CD14-positive monocyte (primary cell): ENCODE measurements at regions not wholly inside any gene's neighbourhood (a gene's known extent, or its start where the extent isn't known, plus 50 kb on each side); places are given as distances from the start of the nearest gene placed in this dataset.
A peak's percentile ranks its signal among the peaks of the same experiment; 100 is the strongest.

ENCODE experiments used
- DNase-seq, 3 donors: peaks; one replicate each; pipeline ENCODE4 v3.0.0-alpha.2; 2011 to 2022
- H2AFZ ChIP-seq: 2 replicates; pipeline ENCODE4 v1.6.0; 2012; ENCODE audit warnings: mild to moderate bottlenecking, low read depth, low read length, inconsistent platforms; ENCODE audit not compliant: insufficient read depth, poor library complexity, severe bottlenecking
- H3K27ac ChIP-seq, 2 donors: 1 replicate in 1 of 2; 2 replicates in 1 of 2; pipeline ENCODE4 v1.5.1; 2012 to 2013; ENCODE audit warnings: low read length in 2 of 2, control low read depth in 1 of 2, inconsistent platforms in 1 of 2, low read depth in 1 of 2, mild to moderate bottlenecking in 1 of 2
- H3K27me3 ChIP-seq, 2 donors: one replicate each; pipeline versions ENCODE4 v1.6.0 to v1.6.1; 2011 to 2013; ENCODE audit warnings: low read length in 2 of 2; ENCODE audit not compliant: control insufficient read depth in 2 of 2, insufficient read depth in 2 of 2
- H3K36me3 ChIP-seq, 2 donors: replicated peaks in 1 of 2; 1 replicate in 1 of 2; 2 replicates in 1 of 2; pipeline versions ENCODE4 v1.5.1 to v1.6.1; 2012 to 2013; ENCODE audit warnings: low read length in 2 of 2, control low read depth in 1 of 2, inconsistent platforms in 1 of 2, mild to moderate bottlenecking in 1 of 2; ENCODE audit not compliant: insufficient read depth in 2 of 2, control insufficient read depth in 1 of 2
- H3K4me1 ChIP-seq, 2 donors: 1 replicate in 1 of 2; 2 replicates in 1 of 2; pipeline versions ENCODE4 v1.5.1 to v1.6.1; 2012 to 2013; ENCODE audit warnings: low read length in 2 of 2, control low read depth in 1 of 2, inconsistent platforms in 1 of 2, mild to moderate bottlenecking in 1 of 2, moderate library complexity in 1 of 2; ENCODE audit not compliant: insufficient read depth in 2 of 2, control insufficient read depth in 1 of 2
- H3K4me2 ChIP-seq: replicated peaks from 2 replicates; pipeline ENCODE3; 2012; ENCODE audit warnings: low read length, moderate library complexity, mild to moderate bottlenecking; ENCODE audit not compliant: poor library complexity, severe bottlenecking; ENCODE audit errors: extremely low read depth
- H3K4me3 ChIP-seq, 3 experiments: fragments of 200-600 bp in 1 of 3; sonication (generic) in 1 of 3; replicated peaks in 1 of 3; 1 replicate in 2 of 3; 2 replicates in 1 of 3; pipeline ENCODE4 v1.5.1; 2011 to 2013; ENCODE audit warnings: low read length in 3 of 3, mild to moderate bottlenecking in 3 of 3, control low read depth in 2 of 3, low read depth in 2 of 3, inconsistent platforms in 1 of 3, moderate library complexity in 1 of 3
- H3K79me2 ChIP-seq: 2 replicates; pipeline ENCODE4 v1.6.0; 2012; ENCODE audit warnings: mild to moderate bottlenecking, control low read depth, inconsistent platforms, low read length, moderate library complexity; ENCODE audit not compliant: insufficient read depth
- H3K9ac ChIP-seq: 2 replicates; pipeline ENCODE4 v1.6.0; 2017; ENCODE audit warnings: low read length, mild to moderate bottlenecking; ENCODE audit not compliant: insufficient read depth, poor library complexity, severe bottlenecking
- H3K9me3 ChIP-seq, 2 donors: replicated peaks in 1 of 2; 1 replicate in 1 of 2; 2 replicates in 1 of 2; pipeline versions ENCODE4 v1.5.1 to v1.6.1; 2012 to 2013; ENCODE audit warnings: low read length in 2 of 2, control low read depth in 1 of 2; ENCODE audit not compliant: control insufficient read depth in 1 of 2, insufficient read depth in 1 of 2
- H4K20me1 ChIP-seq: 2 replicates; pipeline ENCODE4 v1.6.0; 2012; ENCODE audit warnings: mild to moderate bottlenecking, low read length, control low read depth, moderate library complexity; ENCODE audit not compliant: insufficient read depth
- H3K27ac Mint-ChIP-seq, 7 donors: one replicate each; pipeline ENCODE4 v1.8.0; 2020; ENCODE audit warnings: mild to moderate bottlenecking in 7 of 7, mixed read lengths in 7 of 7, moderate library complexity in 6 of 7, inconsistent platforms in 2 of 7
- H3K27me3 Mint-ChIP-seq, 3 donors: one replicate each; pipeline ENCODE4 v1.8.0; 2021 to 2022; ENCODE audit warnings: low read depth in 3 of 3, mild to moderate bottlenecking in 3 of 3, mixed read lengths in 3 of 3, moderate library complexity in 3 of 3, inconsistent platforms in 1 of 3
- H3K36me3 Mint-ChIP-seq, 2 donors: one replicate each; pipeline ENCODE4 v1.8.0; 2020; ENCODE audit warnings: mixed read lengths in 2 of 2, inconsistent platforms in 1 of 2, mild to moderate bottlenecking in 1 of 2
- H3K4me1 Mint-ChIP-seq: one replicate; pipeline ENCODE4 v1.8.0; 2020; ENCODE audit warnings: mild to moderate bottlenecking, mixed read lengths
- H3K4me3 Mint-ChIP-seq, 2 donors: one replicate each; pipeline ENCODE4 v1.8.0; 2020; ENCODE audit warnings: mild to moderate bottlenecking in 2 of 2, mixed read lengths in 2 of 2, moderate library complexity in 1 of 2
- H3K9me3 Mint-ChIP-seq, 7 donors: one replicate each; pipeline ENCODE4 v1.8.0; 2020 to 2022; ENCODE audit warnings: mixed read lengths in 7 of 7, mild to moderate bottlenecking in 6 of 7, moderate library complexity in 6 of 7, inconsistent platforms in 2 of 7
- WGBS: methylation state at CpG from one replicate; pipeline ENCODE4 v1.1.5; 2013; ENCODE audit warnings: missing lambda C conversion rate; ENCODE audit not compliant: insufficient coverage; 5-methylcytosine and 5-hydroxymethylcytosine counted together
- intact Hi-C, 2 donors: fragments of 100-400 bp; cut with micrococcal nuclease; formaldehyde crosslinking; loops; one replicate each; pipeline versions ENCODE4 v1.15.0 to v1.15.1; 2023
- TF ChIP-seq, protein P1 (sequence below): fragments of 200-600 bp; IDR thresholded peaks from one replicate; pipeline ENCODE4 v1.8.0; 2022; ENCODE audit warnings: antibody characterized with exemption, mild to moderate bottlenecking

DNA sequence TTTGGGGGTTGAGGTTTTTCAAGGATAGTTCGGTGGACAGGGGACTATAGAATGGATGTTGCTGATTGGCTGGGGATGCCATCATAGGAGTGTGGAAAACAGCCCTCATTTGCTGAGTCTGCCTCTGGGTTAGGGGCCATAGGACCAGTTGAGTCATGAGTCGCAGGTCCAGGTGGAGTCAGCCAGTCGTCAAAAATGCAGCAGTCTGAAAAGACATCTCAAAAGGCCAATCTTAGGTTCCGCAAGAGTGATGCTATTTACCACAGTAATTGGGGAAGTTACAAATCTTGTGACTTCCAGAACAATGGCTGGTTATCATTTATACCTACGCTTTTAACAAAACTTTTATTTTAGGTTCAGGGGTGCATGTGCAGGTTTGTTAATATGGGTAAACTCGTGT is 276.0 kb upstream of the DMRT1 start:
- H3K27ac Mint-ChIP-seq: no peak overlapping the region
- Histone ChIP-seq H3K9ac (no peak overlapping the region), H3K27ac (no peak overlapping the region), H3K27me3 (no peaks in the 10 kb centered on the region), H3K4me1 (peaks cover 3 to 10% of the 10 kb centered on the region in 2 donors), H2AFZ (no peak overlapping the region), H3K9me3 (no peaks in the 10 kb centered on the region), H3K79me2 (no peaks in the 10 kb centered on the region), H3K36me3 (no peaks in the 10 kb centered on the region), H3K4me2 (no peak overlapping the region), H4K20me1 (no peaks in the 10 kb centered on the region), H3K4me3 (no peak overlapping the region)
- DNase-seq: no peak
- H3K9me3 Mint-ChIP-seq: peaks cover 0 to 9% (median 2%) of the 10 kb centered on the region in 7 donors
- no peak overlapping the region for H3K4me3 Mint-ChIP-seq
- TF ChIP-seq, protein P1, sequence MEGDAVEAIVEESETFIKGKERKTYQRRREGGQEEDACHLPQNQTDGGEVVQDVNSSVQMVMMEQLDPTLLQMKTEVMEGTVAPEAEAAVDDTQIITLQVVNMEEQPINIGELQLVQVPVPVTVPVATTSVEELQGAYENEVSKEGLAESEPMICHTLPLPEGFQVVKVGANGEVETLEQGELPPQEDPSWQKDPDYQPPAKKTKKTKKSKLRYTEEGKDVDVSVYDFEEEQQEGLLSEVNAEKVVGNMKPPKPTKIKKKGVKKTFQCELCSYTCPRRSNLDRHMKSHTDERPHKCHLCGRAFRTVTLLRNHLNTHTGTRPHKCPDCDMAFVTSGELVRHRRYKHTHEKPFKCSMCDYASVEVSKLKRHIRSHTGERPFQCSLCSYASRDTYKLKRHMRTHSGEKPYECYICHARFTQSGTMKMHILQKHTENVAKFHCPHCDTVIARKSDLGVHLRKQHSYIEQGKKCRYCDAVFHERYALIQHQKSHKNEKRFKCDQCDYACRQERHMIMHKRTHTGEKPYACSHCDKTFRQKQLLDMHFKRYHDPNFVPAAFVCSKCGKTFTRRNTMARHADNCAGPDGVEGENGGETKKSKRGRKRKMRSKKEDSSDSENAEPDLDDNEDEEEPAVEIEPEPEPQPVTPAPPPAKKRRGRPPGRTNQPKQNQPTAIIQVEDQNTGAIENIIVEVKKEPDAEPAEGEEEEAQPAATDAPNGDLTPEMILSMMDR: no peak
- H3K36me3 Mint-ChIP-seq: no peaks in the 10 kb centered on the region
- intact Hi-C loops: no loop called here
- peaks cover 0 to 4% (median 2%) of the 10 kb centered on the region in 3 donors for H3K27me3 Mint-ChIP-seq
- 100% methylated on average over 1 of the region's 6 CpGs for WGBS
- peaks cover 15% of the 10 kb centered on the region for H3K4me1 Mint-ChIP-seq

DNA sequence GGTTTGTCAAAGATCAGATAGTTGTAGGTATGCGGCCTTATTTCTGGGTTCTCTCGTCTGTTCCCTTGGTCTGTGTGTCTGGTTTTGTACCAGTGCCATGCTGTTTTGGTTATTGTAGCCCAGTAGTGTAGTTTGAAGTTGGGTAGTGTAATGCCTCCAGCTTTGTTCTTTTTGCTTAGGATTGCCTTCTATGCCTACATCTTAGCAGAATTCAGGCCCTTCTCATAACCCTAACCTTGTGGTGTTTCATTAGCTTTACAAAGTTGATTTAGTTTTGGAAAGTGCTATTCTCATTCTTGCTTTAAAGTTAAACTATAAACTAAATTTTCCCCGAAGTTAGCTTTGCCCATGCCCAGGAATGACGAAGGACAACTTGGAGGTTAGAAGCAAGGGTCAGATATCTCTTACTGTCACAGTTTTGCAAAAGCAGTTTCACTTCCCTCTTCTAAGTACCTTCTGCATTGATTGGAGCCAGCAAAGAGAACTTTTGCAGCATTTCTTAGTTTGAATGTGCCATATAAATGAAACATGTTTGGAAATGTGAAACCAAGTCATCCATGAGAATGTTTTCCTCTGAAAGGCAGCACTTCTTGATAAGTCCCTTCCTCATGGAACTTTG is 274.3 kb upstream of the DMRT1 start:
- H3K4me1 ChIP-seq: peaks cover 3 to 10% of the 10 kb centered on the region in 2 donors
- no peaks in the 10 kb centered on the region for H3K36me3 ChIP-seq
- no peak overlapping the region for H2AFZ ChIP-seq
- peak; percentile 29 to 50 (median 48) for DNase-seq
- no peaks in the 10 kb centered on the region for H3K9me3 ChIP-seq
- no peak overlapping the region for H3K4me3 ChIP-seq
- 100% methylated on average over 2 of the region's 4 CpGs for WGBS
- peaks cover 15% of the 10 kb centered on the region for H3K4me1 Mint-ChIP-seq
- peaks cover under 1 to 4% (median 2%) of the 10 kb centered on the region in 3 donors for H3K27me3 Mint-ChIP-seq
- H3K9ac ChIP-seq: no peak overlapping the region
- TF ChIP-seq, protein P1: no peak
- H3K27ac Mint-ChIP-seq: peak overlapping the region in 1 of 7 donors; percentile 46
- H3K4me3 Mint-ChIP-seq: no peak overlapping the region
- no peak overlapping the region for H3K27ac ChIP-seq
- H3K9me3 Mint-ChIP-seq: peaks cover 0 to 9% (median 2%) of the 10 kb centered on the region in 7 donors
- intact Hi-C loops: no loop called here
- H3K27me3 ChIP-seq: no peaks in the 10 kb centered on the region
- H3K4me2 ChIP-seq: no peak overlapping the region
- no peaks in the 10 kb centered on the region for H4K20me1 ChIP-seq
- H3K79me2 ChIP-seq: no peaks in the 10 kb centered on the region
- H3K36me3 Mint-ChIP-seq: no peaks in the 10 kb centered on the region
